Liver (tissue), 7 donors: ENCODE measurements at regions not wholly inside any gene's neighbourhood (a gene's known extent, or its start where the extent isn't known, plus 50 kb on each side); places are given as distances from the start of the nearest gene placed in this dataset.

Experiments
- DNase-seq: peaks from one replicate; pipeline ENCODE4 v3.0.0-alpha.2; 2017; ENCODE audit warnings: low spot score
- H3K27ac ChIP-seq, 2 donors: one replicate each; pipeline ENCODE4 v1.7.0; 2013; ENCODE audit warnings: inconsistent platforms in 2 of 2, low read length in 2 of 2, control low read depth in 1 of 2, low read depth in 1 of 2, mild to moderate bottlenecking in 1 of 2
- H3K27me3 ChIP-seq, 4 donors: one replicate each; pipeline versions ENCODE4 v1.6.1 to v1.7.0; 2013; ENCODE audit warnings: low read length in 3 of 4, inconsistent platforms in 1 of 4, mild to moderate bottlenecking in 1 of 4, moderate library complexity in 1 of 4; ENCODE audit not compliant: control insufficient read depth in 4 of 4, insufficient read depth in 4 of 4
- H3K36me3 ChIP-seq, 4 donors: one replicate each; pipeline versions ENCODE4 v1.6.1 to v1.7.0; 2013; ENCODE audit warnings: low read length in 3 of 4, mild to moderate bottlenecking in 3 of 4, low read depth in 1 of 4, moderate library complexity in 1 of 4; ENCODE audit not compliant: control insufficient read depth in 4 of 4, insufficient read depth in 3 of 4
- H3K4me1 ChIP-seq, 4 donors: one replicate each; pipeline versions ENCODE4 v1.6.1 to v1.7.0; 2013; ENCODE audit warnings: low read length in 3 of 4, mild to moderate bottlenecking in 3 of 4, moderate library complexity in 1 of 4; ENCODE audit not compliant: control insufficient read depth in 4 of 4, insufficient read depth in 4 of 4
- H3K4me3 ChIP-seq, 3 donors: one replicate each; pipeline versions ENCODE4 v1.6.1 to v1.7.0; 2013; ENCODE audit warnings: low read length in 3 of 3, control low read depth in 1 of 3, low read depth in 1 of 3, mild to moderate bottlenecking in 1 of 3
- H3K9ac ChIP-seq, 2 donors: one replicate each; pipeline ENCODE4 v1.7.0; 2013; ENCODE audit warnings: low read length in 2 of 2, mild to moderate bottlenecking in 2 of 2, moderate library complexity in 2 of 2, control low read depth in 1 of 2, low read depth in 1 of 2
- H3K9me3 ChIP-seq, 4 donors: one replicate each; pipeline versions ENCODE4 v1.6.1 to v1.7.0; 2013; ENCODE audit warnings: low read length in 3 of 4; ENCODE audit not compliant: control insufficient read depth in 4 of 4
- EGR1 ChIP-seq, 2 donors: IDR thresholded peaks; 2 replicates each; pipeline ENCODE4 v1.6.1; 2016 to 2018; ENCODE audit warnings: antibody characterized with exemption in 2 of 2, low read depth in 2 of 2
- FOXA1 ChIP-seq: IDR thresholded peaks from 2 replicates; pipeline ENCODE4 v1.6.1; 2016; ENCODE audit warnings: antibody characterized with exemption
- FOXA2 ChIP-seq: IDR thresholded peaks from 2 replicates; pipeline ENCODE4 v1.6.1; 2016; ENCODE audit warnings: antibody characterized with exemption
- HNF4A ChIP-seq, 2 donors: conservative IDR thresholded peaks; 2 replicates each; pipeline ENCODE4 v1.6.1; 2016; ENCODE audit warnings: antibody characterized with exemption in 2 of 2, mild to moderate bottlenecking in 2 of 2
- HNF4G ChIP-seq: IDR thresholded peaks from 2 replicates; pipeline ENCODE4 v1.6.1; 2016; ENCODE audit warnings: antibody characterized with exemption
- JUND ChIP-seq, 2 donors: IDR thresholded peaks; 2 replicates each; pipeline ENCODE4 v1.6.1; 2016; ENCODE audit warnings: antibody characterized with exemption in 2 of 2
- NR2F2 ChIP-seq: IDR thresholded peaks from 2 replicates; pipeline ENCODE4 v1.6.1; 2016; ENCODE audit warnings: antibody characterized with exemption
- RXRA ChIP-seq, 2 donors: IDR thresholded peaks; 2 replicates each; pipeline ENCODE4 v1.6.1; 2017 to 2018; ENCODE audit warnings: antibody characterized with exemption in 2 of 2, mild to moderate bottlenecking in 1 of 2
- SP1 ChIP-seq: IDR thresholded peaks from 2 replicates; pipeline ENCODE4 v1.6.1; 2018; ENCODE audit warnings: antibody characterized with exemption, mild to moderate bottlenecking
- TAF1 ChIP-seq: conservative IDR thresholded peaks from 2 replicates; pipeline ENCODE4 v1.6.1; 2016; ENCODE audit warnings: antibody characterized with exemption, mild to moderate bottlenecking
- WGBS: extraction: QIAGEN DNeasy Blood & Tissue Kit; methylation state at CpG from one replicate; pipeline ENCODE4 v1.1.7; 2013; 5-methylcytosine and 5-hydroxymethylcytosine counted together
- TF ChIP-seq, protein P1 (sequence below): IDR thresholded peaks from 2 replicates; pipeline ENCODE4 v1.6.1; 2016; ENCODE audit warnings: antibody characterized with exemption, mild to moderate bottlenecking
- TF ChIP-seq, protein P2 (sequence below): IDR thresholded peaks from 2 replicates; pipeline ENCODE4 v1.6.1; 2016; ENCODE audit warnings: antibody characterized with exemption
- TF ChIP-seq, protein P3 (sequence below): IDR thresholded peaks from 2 replicates; pipeline ENCODE4 v1.6.1; 2016; ENCODE audit warnings: antibody characterized with exemption
- donor health status: healthy.
- donor health status: healthy.
- donor health status: healthy.
- donor health status: healthy.

DNA sequence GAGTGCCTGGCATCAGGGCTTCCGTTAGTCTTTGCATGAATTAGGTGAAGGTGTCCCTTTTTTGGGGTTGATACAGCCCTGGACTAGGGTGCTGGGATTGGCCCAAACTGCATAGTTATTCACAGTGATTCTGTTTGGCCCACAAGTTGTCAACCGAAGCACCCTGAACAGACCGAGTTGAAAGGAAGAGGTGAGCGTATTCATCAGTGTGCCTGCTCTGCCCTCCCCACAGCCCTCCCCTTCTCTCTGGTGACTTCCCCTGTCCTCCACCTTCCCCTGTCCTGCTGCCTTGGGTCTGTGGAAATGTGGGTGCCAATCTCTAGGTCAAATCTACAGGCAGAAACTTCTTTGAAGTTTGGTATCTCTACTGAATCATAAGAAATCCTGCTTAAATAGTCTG lies 330.5 kb downstream of the DYSF start (continued):
- TF ChIP-seq, protein P1, sequence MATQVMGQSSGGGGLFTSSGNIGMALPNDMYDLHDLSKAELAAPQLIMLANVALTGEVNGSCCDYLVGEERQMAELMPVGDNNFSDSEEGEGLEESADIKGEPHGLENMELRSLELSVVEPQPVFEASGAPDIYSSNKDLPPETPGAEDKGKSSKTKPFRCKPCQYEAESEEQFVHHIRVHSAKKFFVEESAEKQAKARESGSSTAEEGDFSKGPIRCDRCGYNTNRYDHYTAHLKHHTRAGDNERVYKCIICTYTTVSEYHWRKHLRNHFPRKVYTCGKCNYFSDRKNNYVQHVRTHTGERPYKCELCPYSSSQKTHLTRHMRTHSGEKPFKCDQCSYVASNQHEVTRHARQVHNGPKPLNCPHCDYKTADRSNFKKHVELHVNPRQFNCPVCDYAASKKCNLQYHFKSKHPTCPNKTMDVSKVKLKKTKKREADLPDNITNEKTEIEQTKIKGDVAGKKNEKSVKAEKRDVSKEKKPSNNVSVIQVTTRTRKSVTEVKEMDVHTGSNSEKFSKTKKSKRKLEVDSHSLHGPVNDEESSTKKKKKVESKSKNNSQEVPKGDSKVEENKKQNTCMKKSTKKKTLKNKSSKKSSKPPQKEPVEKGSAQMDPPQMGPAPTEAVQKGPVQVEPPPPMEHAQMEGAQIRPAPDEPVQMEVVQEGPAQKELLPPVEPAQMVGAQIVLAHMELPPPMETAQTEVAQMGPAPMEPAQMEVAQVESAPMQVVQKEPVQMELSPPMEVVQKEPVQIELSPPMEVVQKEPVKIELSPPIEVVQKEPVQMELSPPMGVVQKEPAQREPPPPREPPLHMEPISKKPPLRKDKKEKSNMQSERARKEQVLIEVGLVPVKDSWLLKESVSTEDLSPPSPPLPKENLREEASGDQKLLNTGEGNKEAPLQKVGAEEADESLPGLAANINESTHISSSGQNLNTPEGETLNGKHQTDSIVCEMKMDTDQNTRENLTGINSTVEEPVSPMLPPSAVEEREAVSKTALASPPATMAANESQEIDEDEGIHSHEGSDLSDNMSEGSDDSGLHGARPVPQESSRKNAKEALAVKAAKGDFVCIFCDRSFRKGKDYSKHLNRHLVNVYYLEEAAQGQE: no peak
- TF ChIP-seq, protein P2, sequence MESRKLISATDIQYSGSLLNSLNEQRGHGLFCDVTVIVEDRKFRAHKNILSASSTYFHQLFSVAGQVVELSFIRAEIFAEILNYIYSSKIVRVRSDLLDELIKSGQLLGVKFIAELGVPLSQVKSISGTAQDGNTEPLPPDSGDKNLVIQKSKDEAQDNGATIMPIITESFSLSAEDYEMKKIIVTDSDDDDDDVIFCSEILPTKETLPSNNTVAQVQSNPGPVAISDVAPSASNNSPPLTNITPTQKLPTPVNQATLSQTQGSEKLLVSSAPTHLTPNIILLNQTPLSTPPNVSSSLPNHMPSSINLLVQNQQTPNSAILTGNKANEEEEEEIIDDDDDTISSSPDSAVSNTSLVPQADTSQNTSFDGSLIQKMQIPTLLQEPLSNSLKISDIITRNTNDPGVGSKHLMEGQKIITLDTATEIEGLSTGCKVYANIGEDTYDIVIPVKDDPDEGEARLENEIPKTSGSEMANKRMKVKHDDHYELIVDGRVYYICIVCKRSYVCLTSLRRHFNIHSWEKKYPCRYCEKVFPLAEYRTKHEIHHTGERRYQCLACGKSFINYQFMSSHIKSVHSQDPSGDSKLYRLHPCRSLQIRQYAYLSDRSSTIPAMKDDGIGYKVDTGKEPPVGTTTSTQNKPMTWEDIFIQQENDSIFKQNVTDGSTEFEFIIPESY: no peak
- TF ChIP-seq EGR1 (IDR thresholded peaks at IDR 0.05; ENCODE audit: low read depth in 2 of 2) (no peak), NR2F2 (no peak), FOXA1 (no peak)

DNA sequence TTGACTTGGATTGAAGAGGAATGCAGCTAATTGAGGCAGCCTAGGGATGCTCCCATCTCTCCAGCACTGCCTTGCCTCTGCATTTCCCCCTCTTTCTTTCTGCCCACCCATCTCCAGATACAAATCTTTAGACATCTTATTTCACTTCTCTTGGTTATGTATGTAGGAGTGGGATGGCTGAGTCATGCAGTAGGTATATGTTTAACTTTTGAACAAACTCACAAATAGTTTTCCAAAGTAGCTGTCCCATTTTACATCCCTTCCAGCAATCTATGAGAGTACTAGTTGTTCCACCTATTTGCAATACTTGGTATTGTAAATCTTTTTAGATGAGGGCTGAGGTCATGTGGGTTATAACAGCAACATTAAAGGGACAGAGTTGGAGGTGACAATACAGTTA lies 329.9 kb downstream of the DYSF start:
- Histone ChIP-seq H3K27me3 (no peaks in the 10 kb centered on the region), H3K9ac (no peak overlapping the region), H3K4me3 (no peak overlapping the region), H3K36me3 (no peaks in the 10 kb centered on the region), H3K27ac (no peak overlapping the region), H3K4me1 (no peaks in the 10 kb centered on the region), H3K9me3 (no peaks in the 10 kb centered on the region)
- DNase-seq: no peak
- no peak for TF ChIP-seq SP1
- TF ChIP-seq HNF4A (conservative IDR thresholded peaks at IDR 0.05): no peak

DNA sequence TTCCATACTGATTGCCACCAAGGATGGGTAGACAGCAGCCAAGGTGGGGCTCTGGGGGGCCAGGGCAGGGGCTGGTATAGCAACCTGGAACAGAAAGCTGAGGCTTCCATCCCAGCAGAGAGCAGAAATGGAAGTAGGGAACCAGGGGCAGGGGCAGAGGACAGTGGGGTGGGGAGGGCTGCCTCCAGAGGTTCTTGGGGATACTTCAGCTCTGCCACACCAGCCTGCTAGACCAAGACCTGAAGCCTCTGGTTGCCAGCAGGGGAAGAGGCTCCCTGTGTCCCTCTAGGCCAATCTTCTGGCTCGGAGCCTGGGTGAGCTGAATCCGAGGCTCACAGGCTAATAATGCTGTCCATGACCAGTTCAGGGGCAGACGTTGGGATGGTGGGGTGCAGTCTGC lies 329.0 kb downstream of the DYSF start:
- TF ChIP-seq JUND (IDR thresholded peaks at IDR 0.05) (no peak), FOXA2 (no peak), TAF1 (no peak), HNF4G (no peak), HNF4A (conservative IDR thresholded peaks at IDR 0.05) (no peak), NR2F2 (no peak), FOXA1 (no peak), RXRA (IDR thresholded peaks at IDR 0.05) (no peak)
- TF ChIP-seq, protein P3, sequence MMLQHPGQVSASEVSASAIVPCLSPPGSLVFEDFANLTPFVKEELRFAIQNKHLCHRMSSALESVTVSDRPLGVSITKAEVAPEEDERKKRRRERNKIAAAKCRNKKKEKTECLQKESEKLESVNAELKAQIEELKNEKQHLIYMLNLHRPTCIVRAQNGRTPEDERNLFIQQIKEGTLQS: no peak
- Histone ChIP-seq H3K4me1 (no peaks in the 10 kb centered on the region), H3K4me3 (no peak overlapping the region), H3K9me3 (no peaks in the 10 kb centered on the region), H3K27me3 (no peaks in the 10 kb centered on the region), H3K27ac (no peak overlapping the region), H3K9ac (no peak overlapping the region), H3K36me3 (no peaks in the 10 kb centered on the region)
- 55% methylated on average over 3 of the region's 3 CpGs for WGBS
- no peak for DNase-seq
